GM18507 (cell line): ENCODE measurements at regions not wholly inside any gene's neighbourhood (a gene's known extent, or its start where the extent isn't known, plus 50 kb on each side); places are given as distances from the start of the nearest gene placed in this dataset.
A peak's percentile ranks its signal among the peaks of the same experiment; 100 is the strongest.

Experiments used
- DNase-seq: peaks from one replicate; pipeline ENCODE4 v3.0.0; 2011; ENCODE audit warnings: low read depth; ENCODE audit not compliant: insufficient read length; ENCODE audit errors: extremely low spot score
- FAIRE-seq: peaks from 2 replicates; lab custom pipeline; 2011; peaks lifted over from hg19 to GRCh38; lab: Jason Lieb, UNC

GRCh38 chr2:111696226-111696625, 187.8 kb downstream of the ANAPC1 start:
- FAIRE-seq (no peak), DNase-seq (no peak)

DNA sequence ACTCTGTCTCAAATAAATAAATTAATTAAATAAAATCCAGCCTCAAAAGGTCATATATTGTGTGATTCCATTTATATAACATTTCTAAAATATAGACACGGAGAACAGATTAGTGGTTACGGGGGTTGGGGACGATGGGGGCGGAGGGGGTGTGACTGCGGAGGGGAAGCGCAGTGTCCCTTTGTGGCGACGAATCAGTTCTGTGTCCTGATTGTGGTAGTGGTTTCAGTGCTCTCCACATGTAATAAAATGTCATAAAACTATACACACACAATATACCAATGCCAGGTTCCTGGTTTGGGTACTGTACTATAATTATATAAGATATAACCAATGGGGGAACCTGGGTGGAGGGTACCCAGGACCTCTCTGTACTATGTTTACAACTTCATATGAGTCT, 186.4 kb downstream of the ANAPC1 start:
- DNase-seq (no peak), FAIRE-seq (no peak)

- no peak for DNase-seq
- no peak for FAIRE-seq
Measured at GRCh38 chr2:111698089-111698488, 185.9 kb downstream of the ANAPC1 start.

GRCh38 chr2:111698743-111699554, 185.0 kb downstream of the ANAPC1 start:
- DNase-seq (no peak), FAIRE-seq (no peak)

- DNase-seq: no peak
- no peak for FAIRE-seq
Measured at GRCh38 chr2:111701266-111701665, 182.7 kb downstream of the ANAPC1 start.

DNA sequence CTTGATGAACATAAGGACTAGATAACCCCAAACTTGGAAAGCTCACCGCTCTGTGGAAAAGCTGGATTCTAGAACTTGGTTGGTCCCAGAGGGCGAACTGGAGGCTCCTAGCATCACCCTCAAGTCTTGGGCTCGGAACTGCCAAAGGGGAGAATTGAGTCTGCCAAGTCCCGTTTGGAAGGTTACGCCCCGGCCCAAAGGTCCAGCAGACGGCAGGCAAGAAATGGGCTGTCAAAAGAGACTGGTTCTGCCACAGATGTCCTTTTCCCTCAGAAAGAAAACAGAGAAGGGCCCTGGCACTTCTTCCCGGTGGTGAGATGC, 182.2 kb downstream of the ANAPC1 start:
- DNase-seq (no peak), FAIRE-seq (no peak)

DNA sequence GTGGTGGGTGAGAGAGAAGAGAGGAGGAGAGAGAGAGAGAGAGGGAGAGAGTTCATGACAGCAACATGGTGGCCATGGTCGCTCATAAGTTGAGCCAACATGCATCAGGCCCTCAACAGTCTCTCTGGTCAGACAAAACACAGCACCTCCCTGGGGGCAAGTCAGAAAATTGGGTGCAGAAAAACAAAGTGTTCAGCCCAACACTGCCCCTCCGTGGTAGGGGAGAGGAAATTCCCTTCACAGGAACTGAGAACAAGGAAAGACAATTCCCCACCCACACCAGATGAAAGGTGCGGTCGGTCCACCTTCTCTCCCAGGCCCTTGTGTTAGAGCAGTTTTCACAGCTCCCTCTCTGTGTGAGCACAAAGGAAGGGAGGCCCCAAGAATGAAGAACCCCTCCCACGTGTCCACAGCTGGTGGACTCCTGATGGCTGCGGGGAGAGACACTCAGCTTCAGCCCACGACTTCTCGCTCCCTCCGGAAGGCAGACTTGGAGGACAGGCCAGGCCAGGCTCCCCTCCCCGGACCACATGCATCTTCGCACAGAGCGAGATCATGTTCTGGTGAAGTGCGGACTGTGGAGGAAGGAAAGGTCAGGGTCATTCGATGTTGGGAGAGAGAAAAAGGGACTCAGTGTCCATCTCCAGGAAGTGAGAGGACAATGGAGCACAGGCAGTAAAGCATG, 181.7 kb downstream of the ANAPC1 start:
- peak; percentile 83 for FAIRE-seq

GRCh38 chr2:111702804-111703196, 181.2 kb downstream of the ANAPC1 start:
- FAIRE-seq (no peak), DNase-seq (no peak)

More for the DNA sequence above, 181.7 kb downstream of the ANAPC1 start:
- peak; percentile 36 for DNase-seq

GRCh38 chr2:111703759-111704158, 180.2 kb downstream of the ANAPC1 start:
- no peak for DNase-seq
- FAIRE-seq: no peak

DNA sequence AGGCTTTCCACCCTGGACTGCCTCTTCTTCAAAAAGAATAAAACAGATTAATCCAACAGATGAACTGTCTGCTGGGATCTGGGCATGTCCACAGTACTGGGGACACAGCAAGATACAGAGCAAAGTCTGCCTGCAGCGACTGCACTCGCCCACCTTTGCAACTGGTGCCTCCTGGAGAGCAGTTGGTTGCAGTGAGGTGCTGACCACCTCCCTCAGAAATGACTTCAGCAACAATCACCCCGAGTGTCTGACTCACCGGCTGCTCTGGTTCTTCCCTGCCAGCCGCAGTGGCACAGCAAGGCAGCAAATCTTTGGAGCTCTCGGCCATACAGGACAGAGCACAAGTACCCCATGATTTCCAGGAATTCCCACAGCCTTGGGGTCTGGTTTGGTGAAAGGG, 179.7 kb downstream of the ANAPC1 start:
- no peak for FAIRE-seq
- DNase-seq: no peak

GRCh38 chr2:111705239-111705638, 178.8 kb downstream of the ANAPC1 start:
- FAIRE-seq: no peak
- no peak for DNase-seq

- DNase-seq (peak; percentile 30), FAIRE-seq (peak; percentile 78)
Measured at GRCh38 chr2:111705711-111706336, 178.2 kb downstream of the ANAPC1 start.

DNA sequence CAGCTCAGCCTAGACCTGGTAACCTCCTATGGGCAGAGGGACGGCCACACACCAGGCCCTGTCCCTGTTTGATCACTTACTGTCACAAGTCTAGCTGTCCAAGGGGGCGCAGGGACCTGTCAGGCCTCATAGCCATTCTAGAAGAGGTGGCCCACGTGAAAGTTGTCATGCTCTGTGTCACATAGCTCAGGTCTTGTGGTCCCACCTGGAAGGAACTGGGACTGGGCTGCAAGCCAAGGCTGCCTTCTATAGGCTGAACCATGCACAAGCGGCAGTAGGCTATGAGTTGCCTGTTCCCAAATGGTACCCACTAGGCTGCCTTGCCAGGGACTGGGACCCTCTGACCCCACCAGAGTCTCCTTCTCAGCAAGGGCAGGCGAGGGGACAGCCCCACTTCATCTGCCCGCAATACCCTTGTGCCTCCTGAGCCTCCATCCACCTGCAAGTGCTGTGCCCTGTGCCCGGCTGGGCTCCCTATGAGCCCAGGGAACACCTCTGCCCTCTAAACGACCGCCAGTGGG, 177.5 kb downstream of the ANAPC1 start:
- FAIRE-seq (no peak), DNase-seq (no peak)

GRCh38 chr2:111707700-111708099, 176.3 kb downstream of the ANAPC1 start:
- DNase-seq (no peak), FAIRE-seq (no peak)

DNA sequence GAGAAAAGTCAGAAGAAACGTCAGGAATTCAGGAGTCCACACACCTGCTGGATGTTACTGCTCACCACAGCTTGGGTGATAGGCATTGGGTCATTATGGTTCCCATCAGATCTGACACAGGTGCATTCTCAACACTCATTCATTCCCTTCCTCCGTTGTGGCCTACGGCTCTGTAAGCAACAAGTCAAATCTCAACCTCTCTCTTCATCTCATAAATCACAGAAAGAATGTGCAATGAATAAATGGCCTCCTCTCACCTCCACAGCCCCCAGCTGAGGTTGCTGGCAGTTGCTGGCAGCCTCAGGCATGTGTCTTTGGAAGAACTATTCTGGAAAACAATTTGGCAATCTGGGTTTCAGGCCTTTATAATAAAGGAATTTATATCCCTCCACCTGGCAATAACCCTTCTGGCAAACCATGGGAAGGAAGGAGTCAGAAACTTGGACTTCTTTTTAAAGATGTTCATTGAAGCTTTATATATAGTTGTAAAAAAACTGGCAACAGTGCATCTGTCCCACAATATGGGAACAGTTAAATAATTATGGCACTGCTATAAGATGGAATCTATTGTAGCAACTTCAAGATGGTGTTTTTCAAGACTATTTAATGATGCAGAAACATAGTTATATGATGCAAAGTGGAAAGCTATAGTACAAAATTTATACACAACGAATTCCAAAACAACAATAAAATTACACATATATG, 175.4 kb downstream of the ANAPC1 start:
- DNase-seq (no peak), FAIRE-seq (no peak)

- DNase-seq: no peak
- no peak for FAIRE-seq
Measured at GRCh38 chr2:111709321-111709720, 174.7 kb downstream of the ANAPC1 start.

DNA sequence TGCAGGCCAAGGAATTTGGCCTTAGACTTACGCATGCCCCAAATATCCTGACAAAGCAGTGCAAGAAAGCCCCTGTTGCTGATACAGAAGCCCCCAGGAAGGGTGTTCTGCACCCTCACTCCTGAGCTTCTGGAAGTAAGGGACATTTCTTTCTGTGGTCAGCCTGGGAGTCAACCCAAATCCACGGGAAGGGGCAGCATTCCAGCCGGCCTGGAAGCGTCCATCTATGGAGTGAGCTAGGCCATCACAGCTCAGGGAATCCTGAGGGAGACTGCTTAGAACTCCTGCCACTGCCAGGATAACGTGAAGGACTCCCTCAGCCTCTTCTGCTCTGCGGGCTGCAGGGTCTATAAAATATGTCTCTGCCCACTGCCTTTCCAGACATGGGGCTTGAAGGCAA, 173.9 kb downstream of the ANAPC1 start:
- no peak for DNase-seq
- FAIRE-seq: no peak

- DNase-seq: no peak
- no peak for FAIRE-seq
Measured at GRCh38 chr2:111710613-111711012, 173.4 kb downstream of the ANAPC1 start.

GRCh38 chr2:111711270-111711669, 172.7 kb downstream of the ANAPC1 start:
- DNase-seq: no peak
- FAIRE-seq: no peak

GRCh38 chr2:111712361-111712760, 171.6 kb downstream of the ANAPC1 start:
- no peak for DNase-seq
- no peak for FAIRE-seq
